Spinal cord (tissue), 9 donors: ENCODE measurements at regions not wholly inside any gene's neighbourhood (a gene's known extent, or its start where the extent isn't known, plus 50 kb on each side); places are given as distances from the start of the nearest gene placed in this dataset.

Source experiments
- DNase-seq, 6 donors: peaks; one replicate each; pipeline versions ENCODE4 v3.0.0 to v3.0.0-alpha.2; 2013 to 2015; ENCODE audit warnings: low spot score in 6 of 6, low read depth in 4 of 6
- H3K27ac ChIP-seq: one replicate; pipeline ENCODE4 v1.5.1; 2013; ENCODE audit warnings: low read depth, low read length, control low read depth
- H3K27me3 ChIP-seq: one replicate; pipeline ENCODE4 v1.6.1; 2013; ENCODE audit warnings: low read length; ENCODE audit not compliant: control insufficient read depth, insufficient read depth
- H3K36me3 ChIP-seq: one replicate; pipeline ENCODE4 v1.6.1; 2013; ENCODE audit warnings: low read length; ENCODE audit not compliant: control insufficient read depth, insufficient read depth
- H3K4me1 ChIP-seq: one replicate; pipeline ENCODE4 v1.6.1; 2013; ENCODE audit warnings: low read length; ENCODE audit not compliant: control insufficient read depth, insufficient read depth
- H3K4me3 ChIP-seq: one replicate; pipeline ENCODE4 v1.5.1; 2013; ENCODE audit warnings: low read depth, low read length, control low read depth
- H3K9me3 ChIP-seq: one replicate; pipeline ENCODE4 v1.6.1; 2013; ENCODE audit warnings: low read length; ENCODE audit not compliant: control insufficient read depth, insufficient read depth
- WGBS: methylation state at CpG from one replicate; pipeline ENCODE4 v1.1.5; 2013; ENCODE audit warnings: missing lambda C conversion rate; ENCODE audit not compliant: insufficient coverage; 5-methylcytosine and 5-hydroxymethylcytosine counted together
- donor health status: healthy.

DNA sequence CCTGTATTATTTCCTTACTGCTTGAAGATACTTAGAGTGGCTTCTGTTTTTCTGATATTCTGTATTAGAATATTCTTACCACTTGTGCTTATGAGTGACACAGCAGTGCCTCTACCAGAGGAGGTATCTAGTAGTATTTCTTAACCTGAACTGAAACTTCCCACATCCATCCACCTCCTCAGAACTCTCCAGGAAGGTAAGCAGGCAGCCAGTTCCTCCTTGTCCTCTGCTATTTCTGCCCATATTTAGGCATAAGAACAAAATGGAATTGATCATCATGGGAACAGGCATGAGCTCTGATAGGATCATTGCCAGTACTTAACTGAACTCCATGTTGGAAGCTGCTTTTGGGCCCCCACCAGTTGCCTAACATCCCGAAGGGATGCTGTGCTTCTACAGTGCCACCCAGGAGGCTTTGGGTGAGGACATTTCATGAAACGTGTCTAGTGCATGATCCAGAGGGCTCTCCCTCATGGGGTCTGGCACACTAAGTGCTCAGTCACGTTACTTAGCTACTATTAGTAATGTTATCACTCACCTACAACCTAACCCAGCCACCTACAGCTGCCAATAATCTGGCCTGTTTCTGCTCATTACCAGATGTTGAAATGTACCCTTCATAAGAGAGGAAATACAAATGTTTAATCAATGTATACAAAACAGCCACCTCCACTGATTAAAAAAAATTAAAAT lies 520.7 kb downstream of the EIPR1 start:
- Histone ChIP-seq H3K4me3 (no peak overlapping the region), H3K36me3 (no peaks in the 10 kb centered on the region), H3K27ac (no peak overlapping the region), H3K4me1 (peaks cover 3% of the 10 kb centered on the region), H3K27me3 (no peaks in the 10 kb centered on the region), H3K9me3 (no peaks in the 10 kb centered on the region)
- no peak for DNase-seq
- WGBS = 100% methylated on average over 2 of the region's 3 CpGs

DNA sequence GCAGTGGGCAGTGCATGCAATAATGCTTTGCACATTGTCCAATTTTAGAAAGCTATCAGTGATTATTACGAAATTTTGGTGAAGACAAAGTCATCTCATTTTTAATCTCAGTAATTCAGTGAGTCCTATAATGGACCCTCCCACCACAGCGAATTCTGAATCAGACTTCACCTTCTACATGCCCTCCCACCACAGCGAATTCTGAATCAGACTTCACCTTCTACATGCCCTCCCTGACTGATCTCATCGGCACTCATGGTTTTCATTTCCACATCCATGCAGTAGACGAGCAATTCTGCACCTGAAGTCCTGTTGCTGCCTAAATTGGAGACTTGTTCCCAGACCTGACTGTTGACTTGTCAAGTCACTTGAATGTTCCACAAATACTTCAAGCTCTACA lies 522.3 kb downstream of the EIPR1 start:
- H3K27ac ChIP-seq = no peak overlapping the region
- no peak overlapping the region for H3K4me3 ChIP-seq
- H3K4me1 ChIP-seq = peaks cover 18% of the 10 kb centered on the region
- H3K9me3 ChIP-seq = no peaks in the 10 kb centered on the region
- WGBS = 92% methylated on average over 5 of the region's 5 CpGs
- H3K36me3 ChIP-seq = no peaks in the 10 kb centered on the region
- no peaks in the 10 kb centered on the region for H3K27me3 ChIP-seq
- DNase-seq = no peak

DNA sequence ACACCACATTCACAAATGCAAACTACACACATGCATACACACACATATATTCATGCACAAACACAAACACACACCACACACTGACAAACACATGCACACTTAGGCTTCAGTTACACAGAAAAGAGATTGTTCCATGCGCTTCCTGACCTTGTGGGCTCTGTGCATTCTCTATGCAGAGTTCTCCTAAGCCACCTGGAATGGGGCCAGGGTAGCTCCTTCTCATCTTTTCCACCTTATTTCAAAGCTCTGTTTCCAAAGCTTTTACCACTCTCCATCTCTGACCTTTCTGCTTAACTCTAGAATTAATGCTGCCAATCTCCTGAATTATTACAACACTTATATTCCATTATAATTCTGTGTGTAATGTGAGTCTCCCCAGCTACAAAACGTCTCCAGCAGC lies 522.3 kb upstream of the MYT1L start:
- H3K27ac ChIP-seq = no peak overlapping the region

DNA sequence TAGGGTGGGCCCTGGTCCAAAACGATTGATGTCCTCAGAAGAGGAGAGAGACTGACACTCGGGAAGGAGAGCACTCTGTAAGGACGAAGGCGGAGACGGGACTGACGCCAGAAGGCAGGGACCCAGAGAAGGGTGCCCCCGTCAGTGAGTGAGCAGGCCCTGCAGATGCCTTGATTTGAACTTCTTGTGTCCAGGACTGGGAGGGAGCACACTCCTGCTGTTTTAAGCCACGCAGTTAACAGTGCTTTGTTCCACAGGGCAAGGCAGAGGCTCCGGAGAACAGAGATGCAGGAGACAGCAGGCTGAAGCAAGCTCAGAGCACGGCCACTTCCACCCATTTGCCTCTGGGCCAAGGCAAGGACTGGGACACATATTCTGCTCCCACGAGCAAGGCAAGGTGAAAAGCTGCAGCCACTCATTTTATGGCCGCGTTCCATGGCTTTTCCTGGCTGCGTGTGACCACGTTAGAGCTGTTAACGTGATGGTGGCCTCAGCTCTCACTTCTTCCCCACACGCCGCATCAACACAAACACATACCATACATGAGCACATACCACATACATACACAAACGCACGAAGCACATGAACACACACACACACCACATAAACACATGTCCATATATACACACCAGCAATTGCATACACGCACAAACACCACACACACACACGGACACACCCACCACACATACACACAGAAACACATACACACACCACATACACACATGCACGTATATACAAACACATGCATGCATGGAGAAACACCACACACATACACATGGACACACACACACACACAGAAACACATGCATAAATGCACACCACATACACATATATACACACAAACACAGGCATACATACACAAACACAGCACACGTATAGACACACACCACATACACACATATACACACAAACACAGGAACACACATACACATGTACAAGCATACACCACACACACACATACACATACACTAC lies 521.0 kb upstream of the MYT1L start:
- Histone ChIP-seq H3K4me1 (peaks cover 50% of the 10 kb centered on the region), H3K4me3 (no peak overlapping the region), H3K27ac (no peak overlapping the region), H3K9me3 (no peaks in the 10 kb centered on the region), H3K36me3 (peaks cover 2% of the 10 kb centered on the region), H3K27me3 (no peaks in the 10 kb centered on the region)
- WGBS = 58% methylated on average over 23 of the region's 24 CpGs
- DNase-seq = peak in 1 of 6 donors; percentile 44

More for the DNA sequence above, 522.3 kb upstream of the MYT1L start:
- 67% methylated on average over 1 of the region's 2 CpGs for WGBS
- H3K27me3 ChIP-seq = no peaks in the 10 kb centered on the region
- H3K4me1 ChIP-seq = peaks cover 38% of the 10 kb centered on the region
- peak in 1 of 6 donors; percentile 48 for DNase-seq
- H3K36me3 ChIP-seq = peaks cover 2% of the 10 kb centered on the region
- no peak overlapping the region for H3K4me3 ChIP-seq
- H3K9me3 ChIP-seq = no peaks in the 10 kb centered on the region

DNA sequence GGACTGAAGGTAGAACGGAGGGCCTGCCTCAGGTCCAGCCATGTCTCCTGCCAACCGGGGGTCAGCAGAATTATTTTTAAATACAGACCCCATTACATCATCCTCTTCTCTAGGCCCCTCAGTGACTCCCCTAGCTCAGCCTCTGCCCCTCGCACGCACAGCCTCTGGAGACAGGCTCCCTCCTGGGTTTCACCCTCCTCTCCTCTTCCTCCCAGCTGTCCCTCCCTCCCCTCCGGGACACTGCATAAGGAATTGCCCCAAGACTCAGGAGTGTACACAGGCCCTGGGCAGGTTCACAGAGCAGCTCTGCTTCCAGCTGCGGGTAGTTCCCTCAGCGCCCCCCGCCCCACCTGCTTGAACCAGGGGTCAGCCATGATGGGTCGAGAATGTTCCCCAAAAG lies 520.2 kb upstream of the MYT1L start:
- peaks cover 58% of the 10 kb centered on the region for H3K4me1 ChIP-seq
- H3K9me3 ChIP-seq = no peaks in the 10 kb centered on the region
- no peak for DNase-seq
- H3K4me3 ChIP-seq = no peak overlapping the region
- H3K27me3 ChIP-seq = no peaks in the 10 kb centered on the region
- 63% methylated on average over 6 of the region's 9 CpGs for WGBS
- H3K36me3 ChIP-seq = peaks cover 2% of the 10 kb centered on the region
- no peak overlapping the region for H3K27ac ChIP-seq

DNA sequence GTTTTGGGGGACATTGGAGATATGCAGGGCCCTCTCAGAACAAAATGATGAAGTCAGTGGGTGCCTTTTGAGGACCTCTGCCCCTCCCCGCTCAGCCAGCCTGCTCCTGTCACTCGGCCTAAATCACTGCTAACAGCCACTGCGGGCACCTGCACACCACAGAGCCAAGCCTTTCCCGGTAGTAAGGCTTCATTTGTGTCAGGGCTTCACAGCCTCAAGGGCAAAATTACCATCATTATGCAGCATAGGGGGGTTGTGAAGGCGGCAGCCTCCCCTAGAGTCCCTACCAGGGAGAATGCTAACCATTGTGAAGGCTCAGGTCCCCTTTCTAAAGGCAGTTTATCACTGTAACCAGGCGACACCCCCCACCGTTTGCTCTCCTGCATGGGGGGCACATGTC lies 519.8 kb upstream of the MYT1L start:
- H3K4me3 ChIP-seq = no peak overlapping the region
- peak in 1 of 6 donors; percentile 79 for DNase-seq
- peaks cover 63% of the 10 kb centered on the region for H3K4me1 ChIP-seq
- H3K36me3 ChIP-seq = peaks cover 2% of the 10 kb centered on the region
- no peaks in the 10 kb centered on the region for H3K9me3 ChIP-seq
- no peak overlapping the region for H3K27ac ChIP-seq
- H3K27me3 ChIP-seq = no peaks in the 10 kb centered on the region
- 35% methylated on average over 4 of the region's 7 CpGs for WGBS

DNA sequence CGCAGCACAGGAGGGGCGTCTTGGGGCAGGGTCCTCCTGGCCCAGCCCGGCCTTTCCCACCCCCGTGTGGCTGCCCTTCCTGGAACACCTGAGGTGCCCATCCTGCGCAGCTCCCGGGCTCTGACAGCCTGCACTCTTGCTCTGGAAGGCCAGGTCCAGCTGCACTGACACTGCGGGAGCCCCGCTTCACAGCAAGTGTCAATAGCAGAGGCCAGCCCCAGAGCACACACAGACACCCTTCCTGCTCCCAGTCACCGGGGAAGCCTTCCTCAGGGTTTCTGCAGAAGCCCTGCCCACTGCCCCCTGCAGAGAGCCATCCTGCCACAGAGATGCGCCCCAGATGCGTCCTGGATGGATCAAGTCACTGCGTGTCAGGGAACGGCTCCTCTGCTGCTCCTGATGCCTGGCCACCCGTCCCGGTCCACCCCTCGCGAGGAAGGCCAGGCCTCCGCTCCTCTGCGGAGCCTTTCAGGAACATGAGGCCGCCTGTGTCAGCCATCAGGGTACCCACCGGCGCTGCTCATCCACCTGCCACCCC lies 519.2 kb upstream of the MYT1L start:
- WGBS = 82% methylated on average over 20 of the region's 22 CpGs
- H3K27ac ChIP-seq = no peak overlapping the region
- H3K36me3 ChIP-seq = peaks cover 2% of the 10 kb centered on the region
- DNase-seq = no peak
- H3K4me1 ChIP-seq = peaks cover 68% of the 10 kb centered on the region
- H3K27me3 ChIP-seq = no peaks in the 10 kb centered on the region
- H3K9me3 ChIP-seq = no peaks in the 10 kb centered on the region
- no peak overlapping the region for H3K4me3 ChIP-seq

DNA sequence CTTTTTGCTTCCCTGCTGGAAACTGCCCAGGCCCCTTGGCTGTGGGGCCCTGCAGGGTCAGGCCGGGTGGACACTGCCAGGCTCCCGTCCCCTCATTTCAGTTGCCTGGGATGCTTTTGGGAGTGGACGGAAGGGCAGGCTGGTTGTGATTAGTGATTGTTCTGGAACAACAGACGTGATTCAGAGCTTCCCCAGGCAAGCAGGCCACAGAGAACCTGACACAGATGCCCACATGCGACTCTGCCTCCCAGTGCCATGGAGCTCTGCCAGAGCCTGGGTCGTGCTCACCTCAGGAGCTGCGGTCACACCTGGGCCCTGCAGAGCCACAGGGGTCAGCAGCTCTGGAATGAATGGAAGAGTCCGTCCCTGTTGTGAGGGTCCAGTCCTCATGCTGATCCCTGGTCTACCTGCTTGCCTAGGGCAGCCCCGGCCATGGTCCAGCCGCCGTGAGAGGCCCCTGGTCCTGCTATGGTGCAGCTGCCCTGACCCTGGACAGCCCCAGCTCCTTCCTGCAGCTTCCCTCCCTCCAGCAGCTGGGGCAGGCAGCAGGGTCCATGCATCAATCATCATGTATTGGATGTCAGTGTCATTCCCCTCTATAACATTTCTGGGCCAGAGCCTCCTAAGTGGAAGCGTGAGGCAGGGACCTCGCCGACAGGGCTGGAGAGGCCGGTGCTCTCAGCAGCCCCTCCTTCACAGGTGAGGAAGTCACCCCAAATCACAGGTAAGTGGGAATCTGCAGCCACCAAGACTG lies 518.6 kb upstream of the MYT1L start:
- H3K27me3 ChIP-seq = no peaks in the 10 kb centered on the region
- no peak overlapping the region for H3K27ac ChIP-seq
- peaks cover 70% of the 10 kb centered on the region for H3K4me1 ChIP-seq
- H3K9me3 ChIP-seq = no peaks in the 10 kb centered on the region
- peaks cover 2% of the 10 kb centered on the region for H3K36me3 ChIP-seq
- H3K4me3 ChIP-seq = no peak overlapping the region
- 68% methylated on average over 15 of the region's 15 CpGs for WGBS
- DNase-seq = no peak

DNA sequence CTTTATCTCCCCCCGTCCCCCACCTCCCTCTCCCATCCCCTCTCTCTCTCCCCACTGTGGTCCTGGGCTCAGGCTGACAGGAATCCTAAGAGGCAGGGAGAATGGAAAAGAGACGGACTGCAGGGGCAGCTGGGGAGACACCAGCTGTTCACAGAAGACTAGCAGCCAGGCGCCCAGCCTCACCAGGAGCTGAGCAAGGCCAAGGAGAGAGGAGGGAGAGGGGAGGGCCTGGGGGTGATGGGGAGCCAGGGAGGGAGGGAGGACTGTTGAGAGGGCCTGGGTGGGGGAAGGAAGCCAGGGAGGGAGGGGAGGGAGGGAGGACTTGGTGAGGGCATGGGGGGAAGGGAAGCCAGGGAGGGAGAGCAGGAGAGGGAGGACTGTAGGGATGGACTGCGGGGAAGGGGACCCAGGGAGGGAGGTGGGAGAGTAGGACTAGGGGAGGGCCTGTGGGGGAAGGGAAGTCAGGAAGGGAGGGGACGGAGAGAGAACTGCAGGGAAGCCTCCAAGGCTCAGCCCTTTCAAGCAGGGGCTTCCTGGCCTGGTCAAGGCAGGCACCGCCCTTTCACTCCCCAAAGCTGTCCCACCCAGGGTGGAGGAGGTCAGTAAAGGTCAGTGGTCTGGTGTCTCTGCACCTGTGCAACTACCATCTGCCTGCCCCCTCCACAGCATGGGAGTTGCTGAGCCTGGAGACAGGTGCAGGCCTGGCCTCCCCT lies 517.7 kb upstream of the MYT1L start:
- 22% methylated on average over 3 of the region's 6 CpGs for WGBS
- Histone ChIP-seq H3K9me3 (no peaks in the 10 kb centered on the region), H3K4me3 (no peak overlapping the region), H3K27me3 (no peaks in the 10 kb centered on the region), H3K27ac (no peak overlapping the region), H3K36me3 (peaks cover 2% of the 10 kb centered on the region), H3K4me1 (peaks cover 70% of the 10 kb centered on the region)
- DNase-seq = peak in 2 of 6 donors; percentile 89 to 92
